OCI-LY7 (cell line): ENCODE measurements at regions not wholly inside any gene's neighbourhood (a gene's known extent, or its start where the extent isn't known, plus 50 kb on each side); places are given as distances from the start of the nearest gene placed in this dataset.

ENCODE experiments used
- BruUV-seq: library from RNA; stranded (reverse); fragments of 400-500 nt; replicated peaks from 2 replicates; lab custom pipeline; 2021; lab: Mats Ljungman, UMichigan
- CTCF ChIA-PET: fragments of 300-600 bp; sonication (Branson Sonifier 250); formaldehyde crosslinking; loops from one replicate; lab custom pipeline; 2022; ENCODE audit warnings: antibody characterized with exemption; ENCODE audit not compliant: unreplicated experiment; lab: Charles Lee
- POLR2A ChIA-PET: fragments of 300-600 bp; sonication (Branson Sonifier 250); formaldehyde crosslinking; loops from one replicate; lab custom pipeline; 2022; ENCODE audit warnings: antibody characterized with exemption; lab: Charles Lee
- DNase-seq: peaks from one replicate; pipeline ENCODE4 v3.0.0-alpha.2; 2015; ENCODE audit warnings: low spot score
- H2AFZ ChIP-seq: fragments of 200-600 bp; sonication (generic), shearing (Covaris generic); 2 replicates; pipeline ENCODE4 v1.6.1; 2014; ENCODE audit warnings: mild to moderate bottlenecking, antibody characterized with exemption, low read length, moderate library complexity
- H3K27ac ChIP-seq: fragments of 200-600 bp; sonication (generic); 2 replicates; pipeline ENCODE4 v1.5.1; 2014; ENCODE audit warnings: mixed run types, low read depth, mild to moderate bottlenecking, moderate library complexity, low read length, inconsistent platforms; ENCODE audit not compliant: poor library complexity, severe bottlenecking
- H3K36me3 ChIP-seq: fragments of 200-600 bp; sonication (generic); 2 replicates; pipeline ENCODE4 v1.6.1; 2014; ENCODE audit warnings: mild to moderate bottlenecking, antibody characterized with exemption, low read length, moderate library complexity, mixed read lengths; ENCODE audit not compliant: insufficient read depth
- H3K4me1 ChIP-seq: fragments of 200-600 bp; sonication (generic); 2 replicates; pipeline ENCODE4 v1.5.1; 2014; ENCODE audit warnings: mild to moderate bottlenecking, low read length; ENCODE audit not compliant: insufficient read depth, poor library complexity, severe bottlenecking
- H3K4me2 ChIP-seq: fragments of 200-600 bp; sonication (generic); 2 replicates; pipeline ENCODE4 v1.6.1; 2014; ENCODE audit warnings: mild to moderate bottlenecking, low read length
- H3K4me3 ChIP-seq: fragments of 200-600 bp; sonication (generic); 2 replicates; pipeline ENCODE4 v1.5.1; 2014; ENCODE audit warnings: mild to moderate bottlenecking, low read depth, low read length; ENCODE audit not compliant: poor library complexity, severe bottlenecking
- H3K79me2 ChIP-seq: fragments of 200-600 bp; sonication (generic); 2 replicates; pipeline ENCODE4 v1.6.1; 2016; ENCODE audit warnings: low read depth, mild to moderate bottlenecking, low read length, moderate library complexity, mixed read lengths; ENCODE audit not compliant: insufficient read depth
- H3K9me2 ChIP-seq: fragments of 200-600 bp; sonication (generic); 2 replicates; pipeline ENCODE4 v1.6.1; 2016; ENCODE audit warnings: mild to moderate bottlenecking, low read length, mixed read lengths; ENCODE audit not compliant: insufficient read depth
- H3K9me3 ChIP-seq: fragments of 200-600 bp; sonication (generic); 2 replicates; pipeline ENCODE4 v1.6.1; 2014; ENCODE audit warnings: mild to moderate bottlenecking, mixed run types, low read length, mixed read lengths
- H4K20me1 ChIP-seq: fragments of 200-600 bp; sonication (generic); 2 replicates; pipeline ENCODE4 v1.6.1; 2014; ENCODE audit warnings: mild to moderate bottlenecking, antibody characterized with exemption, low read length, moderate library complexity, mixed read lengths; ENCODE audit not compliant: insufficient read depth
- EZH2phosphoT487 ChIP-seq: fragments of 200-600 bp; sonication (generic); IDR thresholded peaks from 2 replicates; pipeline ENCODE4 v1.6.1; 2018; ENCODE audit warnings: low read depth, borderline replicate concordance, mild to moderate bottlenecking, mixed run types, antibody characterized with exemption, low read length, moderate library complexity, mixed read lengths
- intact Hi-C: fragments of 100-400 bp; cut with micrococcal nuclease; formaldehyde crosslinking; loops from one replicate; pipeline ENCODE4 v1.10.0; 2022; ENCODE audit not compliant: unreplicated experiment
- TF ChIP-seq, protein P1 (sequence below): fragments of 200-600 bp; sonication (generic); conservative IDR thresholded peaks from 2 replicates; pipeline ENCODE4 v1.5.1; 2014; ENCODE audit warnings: mild to moderate bottlenecking, antibody characterized with exemption, low read length, moderate library complexity, mixed read lengths

DNA sequence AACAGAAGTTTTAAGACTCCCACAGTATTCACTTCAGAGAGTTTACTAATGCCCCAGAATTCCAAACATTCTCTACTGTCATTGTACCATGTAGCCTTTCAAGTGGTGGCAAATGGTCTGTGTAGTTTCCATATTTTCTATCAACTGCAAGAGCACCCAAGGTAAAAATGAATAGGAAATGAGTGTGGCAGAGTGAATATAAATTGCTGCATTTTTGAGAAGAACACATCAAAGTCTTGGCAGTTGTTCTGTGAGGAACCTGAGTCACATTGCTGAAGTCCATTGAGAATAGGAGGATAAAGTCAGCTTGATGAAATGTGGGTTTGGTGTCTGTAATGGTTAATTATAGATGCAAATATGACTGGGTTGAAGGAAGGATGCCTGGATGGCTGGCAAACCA lies 193.6 kb downstream of the AASDHPPT start:
- no peaks in the 10 kb centered on the region for H3K4me1 ChIP-seq
- CTCF ChIA-PET: no interaction called here
- H3K4me3 ChIP-seq: no peak overlapping the region
- no peaks in the 10 kb centered on the region for H3K9me3 ChIP-seq
- H3K4me2 ChIP-seq: no peak overlapping the region
- DNase-seq: no peak
- H3K79me2 ChIP-seq: no peaks in the 10 kb centered on the region
- TF ChIP-seq, protein P1, sequence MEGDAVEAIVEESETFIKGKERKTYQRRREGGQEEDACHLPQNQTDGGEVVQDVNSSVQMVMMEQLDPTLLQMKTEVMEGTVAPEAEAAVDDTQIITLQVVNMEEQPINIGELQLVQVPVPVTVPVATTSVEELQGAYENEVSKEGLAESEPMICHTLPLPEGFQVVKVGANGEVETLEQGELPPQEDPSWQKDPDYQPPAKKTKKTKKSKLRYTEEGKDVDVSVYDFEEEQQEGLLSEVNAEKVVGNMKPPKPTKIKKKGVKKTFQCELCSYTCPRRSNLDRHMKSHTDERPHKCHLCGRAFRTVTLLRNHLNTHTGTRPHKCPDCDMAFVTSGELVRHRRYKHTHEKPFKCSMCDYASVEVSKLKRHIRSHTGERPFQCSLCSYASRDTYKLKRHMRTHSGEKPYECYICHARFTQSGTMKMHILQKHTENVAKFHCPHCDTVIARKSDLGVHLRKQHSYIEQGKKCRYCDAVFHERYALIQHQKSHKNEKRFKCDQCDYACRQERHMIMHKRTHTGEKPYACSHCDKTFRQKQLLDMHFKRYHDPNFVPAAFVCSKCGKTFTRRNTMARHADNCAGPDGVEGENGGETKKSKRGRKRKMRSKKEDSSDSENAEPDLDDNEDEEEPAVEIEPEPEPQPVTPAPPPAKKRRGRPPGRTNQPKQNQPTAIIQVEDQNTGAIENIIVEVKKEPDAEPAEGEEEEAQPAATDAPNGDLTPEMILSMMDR: no peak
- TF ChIP-seq EZH2phosphoT487: no peak
- POLR2A ChIA-PET: no interaction called here
- H2AFZ ChIP-seq: no peak overlapping the region
- BruUV-seq: no TSS peak
- no peaks in the 10 kb centered on the region for H4K20me1 ChIP-seq
- no peaks in the 10 kb centered on the region for H3K9me2 ChIP-seq
- H3K27ac ChIP-seq: no peak overlapping the region
- intact Hi-C loops: no loop called here
- no peaks in the 10 kb centered on the region for H3K36me3 ChIP-seq

DNA sequence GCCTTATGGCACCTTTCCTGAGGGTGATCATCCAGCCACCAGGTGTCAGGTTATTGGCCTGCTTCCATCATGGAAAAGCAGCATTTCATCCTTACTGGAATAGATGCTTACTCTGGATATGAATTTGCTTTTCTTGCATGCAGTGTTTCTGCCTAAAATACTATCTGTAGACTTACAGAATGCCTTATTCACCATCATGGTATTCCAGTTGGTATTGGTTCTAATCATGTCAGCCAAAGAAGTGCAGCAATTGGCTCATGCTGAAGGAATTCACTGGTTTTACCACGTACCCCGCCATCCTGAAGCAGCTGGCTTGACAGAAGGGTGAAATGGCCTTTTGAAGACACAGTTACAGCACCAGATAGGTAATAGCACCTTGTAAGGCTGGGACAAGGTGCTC lies 194.2 kb downstream of the AASDHPPT start:
- Histone ChIP-seq H4K20me1 (no peaks in the 10 kb centered on the region), H3K9me2 (no peaks in the 10 kb centered on the region), H3K9me3 (no peaks in the 10 kb centered on the region), H3K4me2 (no peak overlapping the region), H3K79me2 (no peaks in the 10 kb centered on the region), H3K4me1 (no peaks in the 10 kb centered on the region), H3K27ac (no peak overlapping the region), H3K4me3 (no peak overlapping the region), H2AFZ (no peak overlapping the region), H3K36me3 (no peaks in the 10 kb centered on the region)
- intact Hi-C loops: no loop called here
- no peak for DNase-seq
- BruUV-seq: no TSS peak
- CTCF ChIA-PET: no interaction called here
- POLR2A ChIA-PET: no interaction called here
- TF ChIP-seq EZH2phosphoT487: no peak
- TF ChIP-seq, protein P1: no peak

DNA sequence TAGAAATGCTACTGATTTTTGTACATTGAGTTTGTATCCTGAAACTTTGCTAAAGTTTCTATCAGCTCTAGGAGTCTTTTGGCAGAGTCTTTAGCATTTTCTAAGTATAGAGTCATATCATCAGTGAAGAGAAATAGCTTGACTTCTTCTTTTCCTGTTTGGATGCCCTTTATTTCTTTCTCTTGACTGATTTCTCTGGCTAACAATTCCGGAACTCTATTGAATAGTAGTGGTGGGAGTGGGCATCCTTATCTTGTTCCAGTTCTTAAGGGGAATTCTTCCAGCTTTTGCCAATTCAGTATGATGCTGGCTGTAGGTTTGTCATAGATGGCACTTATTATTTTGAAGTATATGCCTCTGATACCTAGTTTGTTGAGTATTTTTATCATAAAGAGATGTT lies 197.7 kb downstream of the AASDHPPT start:
- no TSS peak for BruUV-seq
- TF ChIP-seq, protein P1: no peak
- no peak for TF ChIP-seq EZH2phosphoT487
- CTCF ChIA-PET: no interaction called here

More for the DNA sequence above, 197.7 kb downstream of the AASDHPPT start:
- H3K9me3 ChIP-seq: no peaks in the 10 kb centered on the region
- H2AFZ ChIP-seq: no peak overlapping the region
- H3K36me3 ChIP-seq: no peaks in the 10 kb centered on the region
- H3K27ac ChIP-seq: no peak overlapping the region
- no peaks in the 10 kb centered on the region for H3K9me2 ChIP-seq
- intact Hi-C loops: no loop called here
- H3K4me1 ChIP-seq: no peaks in the 10 kb centered on the region
- H3K79me2 ChIP-seq: no peaks in the 10 kb centered on the region
- POLR2A ChIA-PET: interaction anchor here (0.7 kb wide), 1 partner anchor 170 kb away, joined by 4 read pairs; no protein-coding TSS in a partner anchor
- H3K4me3 ChIP-seq: no peak overlapping the region
- no peak overlapping the region for H3K4me2 ChIP-seq
- H4K20me1 ChIP-seq: no peaks in the 10 kb centered on the region
- no peak for DNase-seq
